ELR (cell line): ENCODE measurements at regions not wholly inside any gene's neighbourhood (a gene's known extent, or its start where the extent isn't known, plus 50 kb on each side); places are given as distances from the start of the nearest gene placed in this dataset.
"Not testable (repeated sequence)": the region's sequence is repeated elsewhere in the genome, so short reads cannot be mapped to it uniquely, and the experiment has no call there.

Source experiments
- DNase-seq: peaks from one replicate; pipeline ENCODE4 v3.0.0-alpha.2; 2015; ENCODE audit warnings: low read depth

DNA sequence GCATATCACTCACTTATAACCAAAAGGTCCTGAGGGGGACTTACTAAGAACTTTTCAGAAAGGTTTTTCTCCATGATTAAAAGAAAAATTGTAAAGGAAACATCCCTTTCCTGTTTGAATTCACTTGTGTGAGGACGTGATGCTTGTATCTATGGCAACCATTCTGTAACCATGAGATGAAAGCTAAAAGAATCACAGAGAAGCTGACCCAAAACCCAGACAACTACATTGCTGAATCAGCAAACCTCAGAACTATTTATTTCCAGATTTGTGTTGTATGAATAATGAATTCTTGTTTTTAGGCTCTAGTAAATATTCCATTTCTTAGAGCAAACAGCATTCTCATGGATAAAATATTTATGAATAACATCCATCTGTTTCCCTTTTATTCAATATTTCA, 91.2 kb downstream of the RCHY1 start:
- no peak for DNase-seq

GRCh38 chr4:75412746-75413145, 101.5 kb downstream of the RCHY1 start:
- DNase-seq, result no peak

DNA sequence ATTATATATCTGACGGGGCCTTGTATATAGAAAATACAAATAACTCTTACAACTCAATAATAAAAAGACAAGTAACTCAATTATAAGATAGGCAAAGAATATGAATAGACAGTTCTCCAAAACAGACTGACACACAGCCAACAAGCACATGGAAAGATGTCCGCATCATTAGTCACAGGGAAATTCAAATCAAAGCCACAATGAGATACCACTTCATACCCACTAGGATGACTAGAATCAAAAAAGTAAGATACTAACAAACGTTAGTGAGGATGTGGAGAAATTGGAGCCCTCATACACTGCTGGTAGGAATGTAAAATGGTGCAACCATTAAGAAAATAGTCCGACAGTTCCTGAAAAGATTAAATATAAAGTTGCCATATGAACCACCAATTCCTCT, 115.7 kb downstream of the RCHY1 start:
- no peak for DNase-seq

GRCh38 chr4:75391489-75392166, 122.6 kb downstream of the RCHY1 start:
- no peak for DNase-seq

- not testable (repeated sequence) for DNase-seq
These were observed 127.8 kb downstream of the RCHY1 start for GRCh38 chr4:75386426-75386825.

DNA sequence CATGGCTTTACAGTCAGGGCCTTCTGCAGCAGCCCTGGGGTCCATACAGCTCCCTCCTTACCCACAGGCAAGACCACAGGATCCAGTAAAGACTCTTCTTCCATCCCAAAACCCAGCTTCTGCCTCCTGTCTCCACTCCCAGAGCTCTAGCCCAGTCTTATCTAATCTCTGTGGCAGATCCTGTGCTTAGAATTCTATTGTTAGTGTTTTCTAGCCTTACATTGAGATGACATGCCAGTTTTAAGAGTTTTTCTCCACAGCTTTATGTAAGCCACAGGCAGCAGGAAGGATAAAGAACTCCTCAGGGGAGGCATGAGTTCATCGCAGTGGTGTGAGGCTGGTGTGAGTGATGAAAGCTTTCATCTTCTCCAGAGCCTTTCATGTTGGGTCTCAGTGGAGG, 129.1 kb downstream of the RCHY1 start:
- no peak for DNase-seq

DNA sequence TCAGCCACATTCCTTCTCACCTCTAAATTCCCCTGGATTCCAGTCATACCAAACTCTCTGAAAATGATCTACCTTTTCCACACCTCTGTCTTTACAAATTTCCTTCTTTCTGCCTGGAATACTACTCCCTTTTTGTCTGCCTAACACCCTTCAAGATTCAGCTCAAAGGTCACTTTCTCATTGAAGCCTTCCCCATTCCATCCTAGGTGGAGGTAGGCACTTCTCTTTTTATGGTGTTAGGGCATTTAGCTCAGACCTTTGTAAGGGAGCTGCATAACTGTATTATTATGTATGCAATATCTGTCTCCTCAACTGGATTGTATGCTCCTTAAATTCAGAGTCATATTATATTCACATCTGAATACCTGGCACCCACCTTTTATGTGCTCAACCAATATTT, 137.7 kb downstream of the RCHY1 start:
- no peak for DNase-seq

GRCh38 chr4:75371915-75372314, 142.3 kb downstream of the RCHY1 start:
- DNase-seq, result no peak

DNA sequence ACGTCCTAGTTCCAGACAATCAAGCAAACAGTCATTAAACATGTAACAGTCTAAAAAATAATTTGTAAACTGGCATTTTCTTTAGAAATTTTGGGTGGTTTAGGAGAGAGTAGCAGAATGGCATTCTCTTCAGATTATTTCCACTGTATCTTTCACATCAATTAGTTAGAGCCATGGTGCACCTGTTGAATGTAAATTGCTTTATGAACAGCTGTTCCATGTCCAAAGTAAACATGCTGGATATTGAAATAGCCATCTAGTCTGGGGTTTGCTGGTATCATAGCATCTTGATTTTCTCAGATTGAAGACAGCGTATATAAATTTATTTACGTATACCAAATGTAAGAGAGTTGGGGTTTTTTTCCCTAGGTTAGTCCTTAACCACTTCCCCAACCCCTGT, 143.6 kb downstream of the RCHY1 start:
- DNase-seq, result no peak

GRCh38 chr4:75345423-75345822, 168.8 kb downstream of the RCHY1 start:
- DNase-seq, result no peak

DNA sequence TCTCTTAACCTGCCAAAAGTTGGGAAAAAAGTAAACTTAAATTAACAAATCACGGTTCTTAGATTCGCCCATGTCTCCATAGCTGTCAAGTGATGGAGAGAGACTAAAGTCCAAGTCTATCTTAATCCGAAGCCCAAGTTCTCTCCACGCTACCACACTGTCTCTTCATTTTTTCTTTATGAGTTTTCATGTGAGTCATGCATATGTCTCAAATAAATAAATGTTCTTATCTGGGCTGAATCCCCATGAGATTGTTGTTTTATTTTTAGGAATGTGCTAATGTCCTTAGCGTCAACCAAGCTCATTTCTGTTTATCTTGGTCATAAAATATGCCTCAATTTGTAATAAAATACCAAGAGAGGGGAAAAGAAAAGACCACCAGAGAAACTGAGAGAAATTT, 169.3 kb downstream of the RCHY1 start:
- peak; percentile 48 for DNase-seq

DNA sequence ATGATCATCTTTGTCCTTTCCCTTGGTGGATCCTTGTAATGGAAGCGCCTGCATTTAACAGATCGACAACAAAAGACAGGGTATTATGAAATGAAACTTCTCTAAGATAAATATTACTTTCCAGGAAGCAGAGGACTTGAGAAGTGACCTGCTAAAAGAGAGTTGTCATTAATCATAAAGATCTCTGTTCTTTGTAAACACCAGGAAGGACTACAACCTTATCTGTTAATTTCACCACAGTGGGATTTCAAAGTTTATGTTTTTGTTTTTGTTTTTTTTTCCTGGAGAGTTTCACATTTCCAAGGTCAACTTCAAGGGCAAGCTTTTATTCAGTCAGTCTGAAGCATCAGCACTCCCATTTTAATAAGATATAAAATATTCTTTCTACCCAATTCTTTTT, 170.9 kb downstream of the RCHY1 start:
- DNase-seq, result no peak

GRCh38 chr4:75340561-75340960, 173.6 kb downstream of the RCHY1 start:
- DNase-seq, result no peak

- DNase-seq, result no peak
These were observed 175.8 kb downstream of the RCHY1 start for GRCh38 chr4:75338352-75338880.

GRCh38 chr4:75327804-75328512, 186.2 kb downstream of the RCHY1 start:
- no peak for DNase-seq

DNA sequence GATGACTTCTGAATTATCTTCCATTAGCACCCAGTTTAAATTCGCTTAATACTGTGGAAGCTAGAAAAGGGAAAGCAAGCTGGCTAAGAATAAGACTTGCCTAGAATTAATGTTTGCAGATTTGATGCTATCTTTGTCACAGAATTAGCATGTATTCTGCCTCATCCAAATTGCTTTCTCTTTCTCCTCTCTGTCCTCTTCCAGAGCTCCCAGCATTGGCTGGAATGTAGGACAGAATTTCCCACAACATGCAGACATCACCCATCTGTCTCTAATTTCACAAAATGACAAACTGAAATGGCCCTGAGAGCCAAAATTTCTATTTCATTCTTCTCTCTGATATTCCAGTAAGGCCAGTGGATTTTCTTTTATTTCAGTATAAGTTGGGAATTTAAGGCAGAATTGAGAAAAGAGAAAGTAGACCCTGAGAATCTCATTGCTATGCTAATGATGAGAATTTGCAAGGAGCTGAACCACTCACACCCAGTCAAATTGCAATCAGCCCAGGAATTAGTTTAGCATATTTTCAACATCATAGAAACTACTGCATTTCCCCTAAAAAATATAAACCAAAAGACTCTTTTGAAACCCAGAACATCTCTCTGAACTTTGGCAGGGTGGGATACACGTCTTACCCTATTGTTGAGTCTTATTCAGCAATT, 188.8 kb downstream of the RCHY1 start:
- no peak for DNase-seq

GRCh38 chr4:75321484-75321883, 192.7 kb downstream of the RCHY1 start:
- DNase-seq, result no peak

GRCh38 chr4:75317641-75318040, 196.6 kb downstream of the RCHY1 start:
- DNase-seq, result not testable (repeated sequence)

DNA sequence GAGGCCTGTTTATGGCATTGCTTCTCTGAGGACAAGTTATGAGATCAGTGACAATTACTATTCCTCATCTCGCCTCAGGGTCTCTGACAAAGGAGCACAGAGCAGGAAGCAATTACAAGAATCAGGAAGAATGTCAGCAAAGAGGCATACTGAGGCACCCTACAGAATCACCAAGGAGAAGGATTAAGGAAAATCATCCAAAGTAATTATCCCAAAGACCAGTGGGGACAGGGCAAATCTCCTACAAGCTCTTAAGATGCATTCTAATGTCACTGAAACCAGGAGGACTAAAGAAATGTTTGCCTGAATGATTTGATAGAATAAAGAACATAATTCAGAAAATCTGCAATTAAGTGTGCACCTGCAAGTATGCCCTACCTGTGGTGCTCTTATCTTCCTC, 206.2 kb downstream of the RCHY1 start:
- DNase-seq, result no peak

- DNase-seq, result no peak
These were observed 207.7 kb downstream of the RCHY1 start for GRCh38 chr4:75306506-75306905.

DNA sequence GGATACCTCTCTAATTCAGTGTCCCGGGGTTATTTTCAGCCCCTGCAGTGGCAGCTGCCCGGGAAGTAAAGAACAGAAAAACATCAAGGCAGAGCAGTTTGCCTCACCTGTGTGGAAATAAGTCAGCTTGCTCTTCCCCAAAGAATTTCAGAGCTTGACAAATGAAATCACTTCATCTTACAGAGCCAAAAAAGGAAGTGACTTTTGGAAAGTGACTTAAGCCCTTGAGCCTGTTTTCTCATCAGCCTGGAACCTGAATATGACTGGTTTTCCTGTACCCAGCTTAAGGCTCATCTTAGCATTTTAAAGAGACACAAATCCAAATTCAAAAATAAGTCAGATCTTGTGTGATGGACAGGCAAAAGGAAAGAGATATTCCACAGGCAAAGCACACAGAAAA, 211.6 kb downstream of the RCHY1 start:
- DNase-seq, result no peak

GRCh38 chr4:75289914-75290582, 224.2 kb downstream of the RCHY1 start:
- peak; percentile 42 for DNase-seq
